K562 (cell line): ENCODE measurements at regions not wholly inside any gene's neighbourhood (a gene's known extent, or its start where the extent isn't known, plus 50 kb on each side); places are given as distances from the start of the nearest gene placed in this dataset.

Experiments used
- CTCF ChIP-seq, 3 experiments: IDR thresholded peaks in 2 of 3; conservative IDR thresholded peaks in 1 of 3; 2 replicates each; pipeline ENCODE4 v1.5.1; 2011 to 2012; ENCODE audit warnings: low read length in 3 of 3, mild to moderate bottlenecking in 3 of 3, control low read depth in 2 of 3, improper control_type of control experiment in 1 of 3, inconsistent platforms in 1 of 3, low read depth in 1 of 3, mixed read lengths in 1 of 3, moderate library complexity in 1 of 3; ENCODE audit not compliant: insufficient read depth in 2 of 3
- GABPB2 ChIP-seq: fragments of 250-450 bp; sonication (Bioruptor Pico); conservative IDR thresholded peaks from 2 replicates; pipeline ENCODE4 v1.5.1; 2021; ENCODE audit warnings: mild to moderate bottlenecking
- MYNN ChIP-seq, 2 experiments: sonication (generic); formaldehyde crosslinking in 1 of 2; IDR thresholded peaks; 2 replicates each; pipeline versions ENCODE4 v1.5.0 to v1.6.1; 2016 to 2020; ENCODE audit warnings: antibody characterized with exemption in 1 of 2, missing genetic modification reagents in 1 of 2
- POLR2G ChIP-seq: fragments of 200-400 bp; formaldehyde crosslinking; IDR thresholded peaks from 2 replicates; pipeline ENCODE4 v1.6.1; 2017; ENCODE audit warnings: low read depth, mild to moderate bottlenecking, antibody characterized with exemption, low read length, moderate library complexity
- SIN3B ChIP-seq: fragments of 450-650 bp; IDR thresholded peaks from 2 replicates; pipeline ENCODE4 v1.6.1; 2017; ENCODE audit warnings: low read depth, mild to moderate bottlenecking, moderate library complexity
- YY1 ChIP-seq, 3 experiments: IDR thresholded peaks; 2 replicates each; pipeline ENCODE4 v1.6.1; 2011; ENCODE audit warnings: low read length in 2 of 3, mild to moderate bottlenecking in 2 of 3, moderate library complexity in 2 of 3, borderline replicate concordance in 1 of 3, control low read depth in 1 of 3, low read depth in 1 of 3; ENCODE audit not compliant: insufficient read depth in 3 of 3, insufficient replicate concordance in 2 of 3, control insufficient read depth in 1 of 3, insufficient read length in 1 of 3; ENCODE audit errors: extremely low read depth in 1 of 3
- ZBTB7A ChIP-seq: IDR thresholded peaks from 2 replicates; pipeline ENCODE4 v1.6.1; 2011; ENCODE audit warnings: low read depth, mild to moderate bottlenecking, low read length, moderate library complexity, borderline replicate concordance; ENCODE audit not compliant: control insufficient read depth

- no peak for TF ChIP-seq POLR2G
- no peak for TF ChIP-seq CTCF (IDR thresholded peaks at IDR 0.05 in 2 of 3, conservative IDR thresholded peaks at IDR 0.05 in 1 of 3; ENCODE audit: insufficient read depth in 2 of 3, low read depth in 1 of 3, low read length in 3 of 3)
- no peak for TF ChIP-seq YY1 (IDR thresholded peaks at IDR 0.05; ENCODE audit: borderline replicate concordance in 1 of 3, control insufficient read depth in 1 of 3, extremely low read depth in 1 of 3, insufficient read depth in 3 of 3, insufficient read length in 1 of 3, insufficient replicate concordance in 2 of 3, low read depth in 1 of 3, low read length in 2 of 3)
- no peak for TF ChIP-seq ZBTB7A
- TF ChIP-seq GABPB2 (CRISPR knock-in tag) = no peak
- no peak for TF ChIP-seq MYNN (IDR thresholded peaks at IDR 0.05)
- no peak for TF ChIP-seq MYNN (CRISPR knock-in tag; IDR thresholded peaks at IDR 0.05)
- TF ChIP-seq SIN3B = no peak
Observed at GRCh38 chr1:214220891-214221290, 60.1 kb upstream of the SMYD2 start.
